Panc1 (cell line): ENCODE measurements at regions not wholly inside any gene's neighbourhood (a gene's known extent, or its start where the extent isn't known, plus 50 kb on each side); places are given as distances from the start of the nearest gene placed in this dataset.

ENCODE experiments used
- POLR2AphosphoS5 ChIP-seq: IDR thresholded peaks from 2 replicates; pipeline ENCODE4 v1.6.1; 2012; ENCODE audit warnings: mild to moderate bottlenecking, low read depth, low read length, moderate library complexity
- REST ChIP-seq, 2 experiments: IDR thresholded peaks; 2 replicates each; pipeline ENCODE4 v1.6.1; 2011 to 2012; ENCODE audit warnings: low read depth in 2 of 2, control low read depth in 1 of 2, low read length in 1 of 2, mild to moderate bottlenecking in 1 of 2, moderate library complexity in 1 of 2; ENCODE audit not compliant: insufficient read depth in 1 of 2

GRCh38 chr13:105991622-105992277 lies 543.7 kb downstream of the EFNB2 start:
- TF ChIP-seq POLR2AphosphoS5 = no peak
- TF ChIP-seq REST (IDR thresholded peaks at IDR 0.05; ENCODE audit: insufficient read depth in 1 of 2, low read depth in 2 of 2, low read length in 1 of 2) = no peak
